ENCODE measurements at regions not wholly inside any gene's neighbourhood (a gene's known extent, or its start where the extent isn't known, plus 50 kb on each side); places are given as distances from the start of the nearest gene placed in this dataset.

- TF ChIP-seq RCOR1 (IDR thresholded peaks at IDR 0.05; ENCODE audit: low read depth, low read length) (no peak), RNF2 (IDR thresholded peaks at IDR 0.05; ENCODE audit: borderline replicate concordance, low read depth) (no peak), JUN (IDR thresholded peaks at IDR 0.05) (no peak), POLR2A (IDR thresholded peaks at IDR 0.05; ENCODE audit: low read length) (no peak), HDAC2 (IDR thresholded peaks at IDR 0.05) (no peak), KDM1A (IDR thresholded peaks at IDR 0.05; ENCODE audit: low read depth) (no peak), MYC (IDR thresholded peaks at IDR 0.05; ENCODE audit: borderline replicate concordance, low read length) (no peak), MAX (IDR thresholded peaks at IDR 0.05) (no peak), MAFK (IDR thresholded peaks at IDR 0.05; ENCODE audit: partially characterized antibody) (no peak), ZFP36 (IDR thresholded peaks at IDR 0.05; ENCODE audit: borderline replicate concordance, partially characterized antibody) (no peak), BHLHE40 (IDR thresholded peaks at IDR 0.05; ENCODE audit: low read depth, low read length) (no peak), RAD21 (conservative IDR thresholded peaks at IDR 0.05 in 1 of 2, IDR thresholded peaks at IDR 0.05 in 1 of 2) (no peak)
- TF ChIP-seq, protein P1, sequence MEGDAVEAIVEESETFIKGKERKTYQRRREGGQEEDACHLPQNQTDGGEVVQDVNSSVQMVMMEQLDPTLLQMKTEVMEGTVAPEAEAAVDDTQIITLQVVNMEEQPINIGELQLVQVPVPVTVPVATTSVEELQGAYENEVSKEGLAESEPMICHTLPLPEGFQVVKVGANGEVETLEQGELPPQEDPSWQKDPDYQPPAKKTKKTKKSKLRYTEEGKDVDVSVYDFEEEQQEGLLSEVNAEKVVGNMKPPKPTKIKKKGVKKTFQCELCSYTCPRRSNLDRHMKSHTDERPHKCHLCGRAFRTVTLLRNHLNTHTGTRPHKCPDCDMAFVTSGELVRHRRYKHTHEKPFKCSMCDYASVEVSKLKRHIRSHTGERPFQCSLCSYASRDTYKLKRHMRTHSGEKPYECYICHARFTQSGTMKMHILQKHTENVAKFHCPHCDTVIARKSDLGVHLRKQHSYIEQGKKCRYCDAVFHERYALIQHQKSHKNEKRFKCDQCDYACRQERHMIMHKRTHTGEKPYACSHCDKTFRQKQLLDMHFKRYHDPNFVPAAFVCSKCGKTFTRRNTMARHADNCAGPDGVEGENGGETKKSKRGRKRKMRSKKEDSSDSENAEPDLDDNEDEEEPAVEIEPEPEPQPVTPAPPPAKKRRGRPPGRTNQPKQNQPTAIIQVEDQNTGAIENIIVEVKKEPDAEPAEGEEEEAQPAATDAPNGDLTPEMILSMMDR (IDR thresholded peaks at IDR 0.05), result no peak
- TF ChIP-seq, protein P2, sequence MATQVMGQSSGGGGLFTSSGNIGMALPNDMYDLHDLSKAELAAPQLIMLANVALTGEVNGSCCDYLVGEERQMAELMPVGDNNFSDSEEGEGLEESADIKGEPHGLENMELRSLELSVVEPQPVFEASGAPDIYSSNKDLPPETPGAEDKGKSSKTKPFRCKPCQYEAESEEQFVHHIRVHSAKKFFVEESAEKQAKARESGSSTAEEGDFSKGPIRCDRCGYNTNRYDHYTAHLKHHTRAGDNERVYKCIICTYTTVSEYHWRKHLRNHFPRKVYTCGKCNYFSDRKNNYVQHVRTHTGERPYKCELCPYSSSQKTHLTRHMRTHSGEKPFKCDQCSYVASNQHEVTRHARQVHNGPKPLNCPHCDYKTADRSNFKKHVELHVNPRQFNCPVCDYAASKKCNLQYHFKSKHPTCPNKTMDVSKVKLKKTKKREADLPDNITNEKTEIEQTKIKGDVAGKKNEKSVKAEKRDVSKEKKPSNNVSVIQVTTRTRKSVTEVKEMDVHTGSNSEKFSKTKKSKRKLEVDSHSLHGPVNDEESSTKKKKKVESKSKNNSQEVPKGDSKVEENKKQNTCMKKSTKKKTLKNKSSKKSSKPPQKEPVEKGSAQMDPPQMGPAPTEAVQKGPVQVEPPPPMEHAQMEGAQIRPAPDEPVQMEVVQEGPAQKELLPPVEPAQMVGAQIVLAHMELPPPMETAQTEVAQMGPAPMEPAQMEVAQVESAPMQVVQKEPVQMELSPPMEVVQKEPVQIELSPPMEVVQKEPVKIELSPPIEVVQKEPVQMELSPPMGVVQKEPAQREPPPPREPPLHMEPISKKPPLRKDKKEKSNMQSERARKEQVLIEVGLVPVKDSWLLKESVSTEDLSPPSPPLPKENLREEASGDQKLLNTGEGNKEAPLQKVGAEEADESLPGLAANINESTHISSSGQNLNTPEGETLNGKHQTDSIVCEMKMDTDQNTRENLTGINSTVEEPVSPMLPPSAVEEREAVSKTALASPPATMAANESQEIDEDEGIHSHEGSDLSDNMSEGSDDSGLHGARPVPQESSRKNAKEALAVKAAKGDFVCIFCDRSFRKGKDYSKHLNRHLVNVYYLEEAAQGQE (IDR thresholded peaks at IDR 0.05), result no peak
Observed at GRCh38 chr10:10794791-10795191, 222.9 kb upstream of the CELF2 start.
